Left ventricle myocardium inferior (tissue), 1 donor: ENCODE measurements at regions not wholly inside any gene's neighbourhood (a gene's known extent, or its start where the extent isn't known, plus 50 kb on each side); places are given as distances from the start of the nearest gene placed in this dataset.

Source experiments
- DNase-seq: peaks from one replicate; pipeline ENCODE4 v3.0.0-alpha.2; 2020
- H3K27ac ChIP-seq: fragments of 200-600 bp; replicated peaks from 2 replicates; pipeline ENCODE4 v1.8.0; 2021
- H3K27me3 ChIP-seq: fragments of 200-600 bp; 2 replicates; pipeline ENCODE4 v1.8.0; 2021; ENCODE audit warnings: low read depth
- H3K36me3 ChIP-seq: fragments of 200-600 bp; 2 replicates; pipeline ENCODE4 v1.8.0; 2021
- H3K4me1 ChIP-seq: fragments of 200-600 bp; 2 replicates; pipeline ENCODE4 v1.8.0; 2021
- H3K4me3 ChIP-seq: fragments of 200-600 bp; 2 replicates; pipeline ENCODE4 v1.8.0; 2021; ENCODE audit warnings: mild to moderate bottlenecking, moderate library complexity
- H3K9me3 ChIP-seq: fragments of 200-600 bp; replicated peaks from 2 replicates; pipeline ENCODE4 v1.8.0; 2021
- intact Hi-C: fragments of 100-400 bp; cut with micrococcal nuclease; formaldehyde crosslinking; loops from one replicate; pipeline ENCODE4 v1.11.0; 2022
- TF ChIP-seq, protein P1 (sequence below): fragments of 200-600 bp; IDR thresholded peaks from 2 replicates; pipeline ENCODE4 v1.8.0; 2021; ENCODE audit warnings: antibody characterized with exemption, mild to moderate bottlenecking, borderline replicate concordance
- donor health status: DM: no; HTN: yes; CAD: no; lungs with severe emphysema.

DNA sequence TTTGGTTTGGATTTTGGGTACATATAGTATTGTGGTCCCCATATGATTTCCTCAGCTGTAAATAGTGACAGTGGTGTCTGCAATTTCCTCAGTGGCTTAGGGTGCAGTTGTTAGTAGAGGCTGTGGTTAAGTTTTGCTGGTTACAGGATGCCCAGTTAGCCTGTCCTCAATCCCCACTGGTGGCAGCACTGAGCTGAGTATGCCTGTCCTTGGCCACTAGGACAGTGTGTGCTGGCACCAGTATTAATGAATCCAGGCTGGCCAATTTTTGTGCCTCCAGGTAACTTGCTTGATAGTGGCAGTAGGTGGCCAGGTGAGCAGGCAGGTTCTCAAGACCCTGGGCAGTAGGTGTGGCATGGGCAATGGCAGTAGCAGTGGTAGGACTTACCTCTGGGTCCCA lies 973.1 kb downstream of the TMEM182 start:
- no peaks in the 10 kb centered on the region for H3K27me3 ChIP-seq
- H3K27ac ChIP-seq = no peak overlapping the region
- intact Hi-C loops = no loop called here
- H3K4me1 ChIP-seq = no peaks in the 10 kb centered on the region
- H3K36me3 ChIP-seq = no peaks in the 10 kb centered on the region
- no peak for DNase-seq
- TF ChIP-seq, protein P1, sequence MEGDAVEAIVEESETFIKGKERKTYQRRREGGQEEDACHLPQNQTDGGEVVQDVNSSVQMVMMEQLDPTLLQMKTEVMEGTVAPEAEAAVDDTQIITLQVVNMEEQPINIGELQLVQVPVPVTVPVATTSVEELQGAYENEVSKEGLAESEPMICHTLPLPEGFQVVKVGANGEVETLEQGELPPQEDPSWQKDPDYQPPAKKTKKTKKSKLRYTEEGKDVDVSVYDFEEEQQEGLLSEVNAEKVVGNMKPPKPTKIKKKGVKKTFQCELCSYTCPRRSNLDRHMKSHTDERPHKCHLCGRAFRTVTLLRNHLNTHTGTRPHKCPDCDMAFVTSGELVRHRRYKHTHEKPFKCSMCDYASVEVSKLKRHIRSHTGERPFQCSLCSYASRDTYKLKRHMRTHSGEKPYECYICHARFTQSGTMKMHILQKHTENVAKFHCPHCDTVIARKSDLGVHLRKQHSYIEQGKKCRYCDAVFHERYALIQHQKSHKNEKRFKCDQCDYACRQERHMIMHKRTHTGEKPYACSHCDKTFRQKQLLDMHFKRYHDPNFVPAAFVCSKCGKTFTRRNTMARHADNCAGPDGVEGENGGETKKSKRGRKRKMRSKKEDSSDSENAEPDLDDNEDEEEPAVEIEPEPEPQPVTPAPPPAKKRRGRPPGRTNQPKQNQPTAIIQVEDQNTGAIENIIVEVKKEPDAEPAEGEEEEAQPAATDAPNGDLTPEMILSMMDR = no peak
- H3K4me3 ChIP-seq = no peak overlapping the region
- peaks cover 64% of the 10 kb centered on the region for H3K9me3 ChIP-seq

- peaks cover 36% of the 10 kb centered on the region for H3K9me3 ChIP-seq
- H3K4me1 ChIP-seq = no peaks in the 10 kb centered on the region
- H3K36me3 ChIP-seq = no peaks in the 10 kb centered on the region
- no peaks in the 10 kb centered on the region for H3K27me3 ChIP-seq
- intact Hi-C loops = no loop called here
- no peak overlapping the region for H3K4me3 ChIP-seq
- no peak overlapping the region for H3K27ac ChIP-seq
- TF ChIP-seq, protein P1 = no peak
- DNase-seq = no peak
Measured at GRCh38 chr2:103738108-103738507, 976.3 kb downstream of the TMEM182 start.

DNA sequence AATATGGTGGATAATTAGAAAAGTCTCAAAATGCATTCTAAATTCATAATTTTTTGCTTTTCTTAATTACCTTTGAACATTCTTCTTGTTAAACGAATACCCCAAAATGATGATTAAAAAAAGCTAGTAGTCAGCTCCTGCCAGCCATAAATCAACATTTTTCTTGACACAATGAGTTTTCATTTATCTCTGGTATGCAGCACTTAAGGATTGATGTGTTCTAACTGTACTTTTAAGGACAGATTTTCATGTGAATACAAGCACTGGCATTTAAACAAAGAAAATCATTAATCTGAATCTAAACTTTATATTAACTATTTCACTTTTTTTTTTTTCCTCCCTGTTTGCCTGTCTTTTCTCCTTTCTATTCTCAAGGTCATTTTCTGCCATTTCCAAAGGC lies 976.8 kb downstream of the TMEM182 start:
- H3K27me3 ChIP-seq = no peaks in the 10 kb centered on the region
- no peak for DNase-seq
- peaks cover 31% of the 10 kb centered on the region for H3K9me3 ChIP-seq
- no peak overlapping the region for H3K27ac ChIP-seq
- TF ChIP-seq, protein P1 = no peak
- no peak overlapping the region for H3K4me3 ChIP-seq
- H3K4me1 ChIP-seq = no peaks in the 10 kb centered on the region
- H3K36me3 ChIP-seq = no peaks in the 10 kb centered on the region
- intact Hi-C loops = no loop called here

DNA sequence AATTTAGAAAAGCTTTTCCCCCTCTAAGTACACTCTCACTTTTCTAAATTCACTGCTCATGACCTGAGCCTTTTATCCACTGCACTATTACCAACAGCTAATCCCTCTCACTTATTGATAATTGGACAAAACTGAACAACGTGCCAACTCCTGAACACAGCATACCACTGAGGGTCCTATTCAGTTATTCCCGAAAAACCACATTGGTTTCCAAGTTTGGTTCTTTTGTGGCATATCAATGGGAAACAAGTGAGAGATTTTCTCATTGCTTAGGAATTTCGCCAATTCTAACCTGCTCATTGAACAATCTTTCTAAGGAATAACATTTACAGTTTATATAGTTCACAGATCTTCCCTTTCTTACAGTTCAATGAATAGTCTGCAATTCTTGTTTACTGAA lies 977.4 kb downstream of the TMEM182 start:
- Histone ChIP-seq H3K4me3 (no peak overlapping the region), H3K4me1 (no peaks in the 10 kb centered on the region), H3K27me3 (no peaks in the 10 kb centered on the region), H3K36me3 (no peaks in the 10 kb centered on the region), H3K9me3 (peaks cover 25% of the 10 kb centered on the region), H3K27ac (no peak overlapping the region)
- TF ChIP-seq, protein P1 = no peak
- intact Hi-C loops = no loop called here
- DNase-seq = no peak

DNA sequence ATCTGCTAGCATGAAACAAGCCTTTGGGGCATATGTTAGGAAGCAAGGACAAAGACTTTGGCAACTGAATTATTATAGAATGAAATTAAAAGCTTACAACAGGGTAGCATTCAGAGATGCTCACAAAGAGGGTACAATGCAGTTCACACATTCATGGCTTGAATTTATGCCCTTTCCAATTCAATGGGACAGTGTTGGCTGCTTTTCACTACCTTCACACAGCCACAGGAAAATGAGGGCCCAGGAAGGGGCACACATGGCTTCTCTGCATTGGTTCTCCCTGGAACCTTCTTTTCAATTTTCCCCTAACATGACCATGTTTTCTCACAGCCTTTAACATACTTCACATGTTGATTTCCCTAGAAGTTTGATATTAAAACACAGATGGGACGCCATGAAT lies 978.1 kb downstream of the TMEM182 start:
- no peaks in the 10 kb centered on the region for H3K4me1 ChIP-seq
- DNase-seq = no peak
- no peaks in the 10 kb centered on the region for H3K27me3 ChIP-seq
- no peak overlapping the region for H3K4me3 ChIP-seq
- TF ChIP-seq, protein P1 = no peak
- H3K9me3 ChIP-seq = peaks cover 18% of the 10 kb centered on the region
- intact Hi-C loops = no loop called here
- H3K27ac ChIP-seq = no peak overlapping the region
- no peaks in the 10 kb centered on the region for H3K36me3 ChIP-seq

DNA sequence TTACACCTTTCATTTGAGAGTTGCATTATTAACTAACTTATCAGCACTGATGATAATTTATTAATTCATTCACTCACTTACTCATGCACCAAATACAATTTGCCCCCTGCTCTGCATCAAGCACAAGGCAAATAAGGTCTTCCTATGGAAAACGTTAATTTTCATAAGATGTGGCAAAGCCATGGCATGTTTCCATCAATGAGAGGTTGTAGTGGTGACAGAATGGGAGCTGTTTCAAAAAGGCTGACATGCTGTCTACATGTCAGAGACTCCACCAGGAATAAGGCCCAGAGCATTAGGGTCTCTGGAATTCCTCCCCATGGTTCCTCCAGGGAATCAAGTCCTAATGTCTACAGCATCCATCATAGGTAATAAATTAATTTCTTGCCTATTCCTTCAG lies 978.8 kb downstream of the TMEM182 start:
- no peaks in the 10 kb centered on the region for H3K4me1 ChIP-seq
- H3K4me3 ChIP-seq = no peak overlapping the region
- TF ChIP-seq, protein P1 = no peak
- intact Hi-C loops = no loop called here
- no peaks in the 10 kb centered on the region for H3K36me3 ChIP-seq
- peaks cover 11% of the 10 kb centered on the region for H3K9me3 ChIP-seq
- no peaks in the 10 kb centered on the region for H3K27me3 ChIP-seq
- no peak for DNase-seq
- H3K27ac ChIP-seq = no peak overlapping the region
